ENCODE measurements at regions not wholly inside any gene's neighbourhood (a gene's known extent, or its start where the extent isn't known, plus 50 kb on each side); places are given as distances from the start of the nearest gene placed in this dataset.
"Not testable (repeated sequence)": the region's sequence is repeated elsewhere in the genome, so short reads cannot be mapped to it uniquely, and the experiment has no call there.

DNA sequence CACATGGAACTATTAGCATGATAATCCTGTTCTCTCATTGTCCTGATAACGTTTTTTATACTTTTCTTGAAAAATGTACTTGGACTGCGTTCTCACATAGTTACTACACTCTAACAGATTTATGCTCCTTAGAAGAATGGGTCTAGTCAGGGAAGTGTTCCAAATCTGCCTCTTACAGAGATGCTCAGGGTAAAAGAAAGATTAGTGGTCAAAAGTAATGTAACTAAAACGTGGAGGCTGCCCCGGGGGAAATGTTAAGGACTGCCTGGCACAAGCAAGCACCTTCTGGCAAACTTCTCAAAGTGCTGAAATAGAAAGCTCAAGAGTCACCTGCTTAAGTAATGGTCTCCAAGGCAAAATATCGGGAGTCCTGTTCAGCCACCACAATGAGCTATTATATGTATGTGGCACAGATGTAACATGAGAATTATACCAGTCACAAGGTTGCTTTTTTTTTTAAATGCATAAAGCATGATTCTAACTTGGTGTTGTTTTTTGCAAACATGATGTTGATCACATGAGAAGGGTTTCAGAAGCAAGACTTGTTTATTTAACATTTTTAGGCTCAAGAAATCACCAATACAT lies 244.5 kb upstream of the JARID2 start:
- no peak for DNase-seq

DNA sequence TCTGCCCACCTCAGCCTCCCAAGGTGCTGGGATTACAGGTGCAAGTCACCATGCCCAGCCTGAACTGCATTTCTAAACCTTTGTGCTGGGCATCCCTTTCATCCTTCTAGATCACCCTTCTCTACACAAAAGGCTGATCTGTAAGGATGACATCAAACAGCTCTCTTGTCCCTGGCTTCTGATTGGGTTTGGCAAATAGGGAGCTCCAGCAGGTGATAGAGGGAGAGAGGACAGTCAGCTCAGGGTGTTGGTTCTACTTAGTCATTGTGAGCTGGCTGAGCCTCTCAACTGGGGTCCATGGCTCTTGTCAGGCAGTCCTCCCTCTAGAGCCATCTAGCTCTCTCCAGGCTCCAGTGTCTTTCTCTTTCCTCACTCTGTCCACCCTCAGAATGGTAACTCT lies 237.6 kb upstream of the JARID2 start:
- no peak for DNase-seq

DNA sequence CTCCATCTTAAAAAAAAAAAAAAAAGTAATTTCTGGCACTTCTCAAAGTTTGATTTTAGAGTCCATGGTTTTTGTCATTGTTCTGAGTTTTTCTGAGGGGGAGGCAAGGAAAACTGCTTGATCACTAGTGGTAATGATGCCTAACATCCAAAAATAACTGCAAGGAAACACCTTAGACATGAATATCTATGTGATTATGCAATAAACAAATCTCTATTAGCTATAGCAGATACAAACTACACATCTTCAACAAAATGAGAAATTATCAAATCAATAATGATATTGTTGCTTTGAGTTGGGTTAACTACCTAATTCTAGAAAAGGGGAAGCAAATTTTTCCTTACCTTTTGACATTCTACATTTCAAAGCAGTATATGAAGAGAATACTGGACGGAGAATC lies 230.9 kb upstream of the JARID2 start:
- DNase-seq, result no peak

DNA sequence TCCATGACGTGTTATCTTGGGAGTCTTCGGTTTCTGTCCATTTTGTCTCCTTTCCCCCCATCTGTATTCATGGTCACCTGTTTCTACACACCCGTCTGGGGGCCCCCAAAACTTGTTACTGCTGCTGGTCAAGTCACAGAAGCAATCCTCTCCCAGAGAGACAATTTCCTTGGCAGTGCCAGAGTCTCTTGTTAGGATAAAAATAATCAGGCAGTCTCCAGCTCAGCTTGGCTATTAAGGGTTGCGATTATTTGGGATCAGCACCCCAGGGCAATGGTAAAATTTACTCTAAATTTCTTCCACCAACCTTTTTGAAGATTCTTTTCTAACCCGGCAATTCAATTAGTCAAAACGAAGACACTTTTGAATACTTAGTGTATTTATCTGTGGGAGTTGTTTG lies 229.1 kb upstream of the JARID2 start:
- DNase-seq, result no peak

DNA sequence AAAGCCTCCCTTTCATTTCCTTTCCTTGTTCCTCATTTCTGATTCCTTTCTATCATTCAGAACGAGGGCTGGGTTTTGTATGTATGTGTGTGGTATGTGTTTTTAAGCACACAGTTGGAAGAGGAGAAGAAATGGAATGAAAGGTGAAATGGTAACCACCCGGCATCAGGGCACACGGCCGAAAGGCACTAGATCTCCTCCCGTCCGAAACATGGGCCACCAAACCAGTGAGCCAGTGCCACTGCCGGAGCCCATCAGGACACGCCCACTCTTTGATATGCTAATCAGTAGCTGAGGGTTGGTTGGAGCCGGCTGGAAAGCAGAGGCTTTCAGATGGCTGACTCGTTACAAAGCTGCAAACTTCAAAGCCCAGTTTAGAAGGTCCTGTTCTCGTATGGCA lies 228.6 kb upstream of the JARID2 start:
- peak; percentile 9 for DNase-seq

DNA sequence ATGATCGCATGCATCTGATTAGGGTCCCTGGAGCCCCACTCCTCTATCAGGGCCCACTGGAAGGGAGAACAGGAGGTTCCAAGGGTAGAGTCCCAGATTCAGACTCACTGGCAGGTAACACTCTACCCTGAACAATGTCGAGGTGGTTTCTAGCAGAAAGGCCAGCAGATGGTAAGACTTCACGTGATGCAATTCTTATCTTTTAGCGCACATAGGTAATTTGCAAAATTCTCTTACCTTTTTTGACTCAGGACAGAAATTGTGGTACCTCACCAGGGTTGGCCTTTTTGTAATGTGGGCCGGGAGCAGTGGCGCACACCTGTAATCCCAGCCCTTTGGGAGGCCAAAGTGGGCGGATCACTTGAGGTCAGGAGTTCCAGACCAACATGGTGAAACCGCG lies 228.1 kb upstream of the JARID2 start:
- no peak for DNase-seq

DNA sequence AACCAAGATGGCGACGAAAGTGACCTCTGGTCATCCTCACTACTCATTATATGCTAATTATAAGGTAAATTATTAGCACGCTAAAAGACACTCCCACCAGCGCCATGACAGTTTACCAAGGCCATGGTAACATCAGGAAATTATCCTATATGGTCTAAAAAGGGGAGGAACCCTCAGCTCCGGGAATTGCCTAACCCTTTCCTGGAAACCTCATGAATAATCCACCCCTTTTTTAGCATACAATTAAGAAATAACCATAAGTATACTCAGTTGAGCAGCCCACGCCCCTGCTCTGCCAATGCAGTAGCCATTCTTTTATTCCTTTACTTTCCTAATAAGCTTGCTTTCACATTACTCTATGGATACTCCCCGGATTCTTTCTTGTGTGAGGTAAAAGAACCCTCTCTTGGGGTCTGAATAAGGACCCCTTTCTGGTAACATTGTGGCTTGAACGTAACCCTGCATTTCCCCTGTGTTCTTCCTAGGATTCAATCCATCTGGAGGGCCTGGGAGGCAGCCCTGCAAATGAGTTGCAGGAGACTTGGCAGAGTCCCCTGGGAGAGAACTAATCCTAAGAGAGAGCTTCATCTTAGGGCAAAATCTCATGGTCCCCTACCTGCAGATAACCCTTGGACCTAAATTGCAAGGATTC lies 225.6 kb upstream of the JARID2 start:
- DNase-seq, result no peak

DNA sequence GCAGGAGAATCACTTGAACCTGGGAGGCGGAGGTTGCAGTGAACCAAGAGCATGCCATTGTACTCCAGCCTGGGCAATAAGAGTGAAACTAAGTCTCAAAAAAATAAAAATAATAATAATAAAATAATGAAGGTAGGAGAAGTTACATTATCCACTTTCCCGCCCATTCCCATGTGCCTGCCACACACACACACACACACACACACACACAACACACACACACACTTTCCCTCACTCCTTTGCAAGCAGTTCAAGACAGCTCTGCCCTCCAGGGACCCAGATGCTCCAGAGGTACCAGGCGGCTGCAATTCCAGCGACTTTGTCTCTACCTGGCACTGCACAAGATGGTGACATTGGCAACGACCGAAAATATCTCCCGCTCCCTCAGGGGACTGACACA lies 224.8 kb upstream of the JARID2 start:
- DNase-seq, result no peak

DNA sequence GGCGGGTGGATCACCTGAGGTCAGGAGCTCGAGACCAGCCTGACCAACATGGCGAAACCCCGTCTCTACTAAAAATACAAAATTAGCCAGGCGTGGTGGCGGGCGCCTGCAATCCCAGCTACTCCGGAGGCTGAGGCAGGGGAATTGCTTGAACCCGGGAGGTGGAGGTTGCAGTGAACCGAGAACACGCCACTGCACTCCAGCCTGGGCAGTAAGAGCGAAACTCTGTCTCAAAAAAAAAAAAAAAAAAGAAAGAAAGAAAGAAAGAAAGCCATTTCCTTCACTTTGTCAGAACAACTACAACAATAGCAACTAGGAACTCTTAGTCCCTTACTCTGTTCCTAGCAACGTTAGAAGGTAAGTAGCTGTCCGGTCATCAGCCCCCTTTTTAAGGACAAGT lies 222.9 kb upstream of the JARID2 start:
- DNase-seq, result not testable (repeated sequence)

DNA sequence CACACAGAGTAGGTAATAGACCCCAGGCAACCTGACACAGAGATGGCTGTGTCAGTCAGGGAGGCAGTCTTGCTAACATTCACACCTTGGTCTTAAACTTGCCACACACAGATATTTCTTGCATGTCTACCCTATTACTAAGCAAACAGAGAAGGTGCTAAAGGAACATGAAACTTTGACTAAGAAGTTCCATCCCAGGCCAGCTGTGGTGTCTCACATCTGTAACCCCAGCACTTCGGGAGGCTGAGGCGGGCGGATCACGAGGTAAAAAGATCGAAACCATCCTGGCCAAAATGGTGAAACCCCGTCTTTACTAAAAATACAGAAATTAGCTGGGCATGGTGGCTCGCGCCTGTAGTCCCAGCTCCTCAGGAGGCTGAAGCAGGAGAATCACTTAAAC lies 222.4 kb upstream of the JARID2 start:
- peak; percentile 4 for DNase-seq

DNA sequence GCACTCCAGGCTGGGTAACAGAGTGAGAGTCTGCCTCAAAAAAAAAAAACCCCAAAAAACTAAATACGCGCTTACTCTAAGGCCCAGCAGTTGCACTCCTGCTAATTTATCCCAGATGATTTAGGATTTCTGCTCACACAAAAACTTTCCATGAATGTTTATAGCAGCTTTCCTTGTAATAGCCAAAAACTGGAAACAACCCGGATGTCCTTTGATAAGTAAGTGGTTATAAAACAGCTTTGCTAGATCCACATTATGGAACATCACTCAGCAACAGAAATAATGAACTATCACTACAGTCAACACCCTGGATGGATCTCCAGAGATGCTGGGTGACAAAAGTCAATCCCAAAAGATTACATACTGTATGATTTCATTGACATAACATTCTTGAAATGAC lies 220.4 kb upstream of the JARID2 start:
- no peak for DNase-seq

DNA sequence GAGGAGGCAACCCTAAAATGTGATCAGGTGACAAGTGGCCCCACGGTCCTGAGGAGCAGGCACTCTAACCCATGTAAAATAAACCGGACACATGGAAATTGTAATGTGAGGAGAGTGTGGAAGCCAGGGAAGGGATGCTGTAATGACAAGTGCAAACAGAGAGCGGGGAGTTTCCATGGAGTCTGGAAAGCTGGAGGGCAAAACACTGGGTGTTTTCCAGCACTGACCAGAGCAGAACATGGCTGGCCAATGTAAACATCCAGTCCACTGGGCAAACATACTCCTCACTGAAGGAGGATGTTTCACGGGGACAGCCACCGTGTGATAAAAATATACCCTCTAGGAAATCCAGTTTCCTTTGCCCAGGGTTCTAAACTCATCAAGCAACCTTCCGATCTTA lies 219.0 kb upstream of the JARID2 start:
- DNase-seq, result no peak

DNA sequence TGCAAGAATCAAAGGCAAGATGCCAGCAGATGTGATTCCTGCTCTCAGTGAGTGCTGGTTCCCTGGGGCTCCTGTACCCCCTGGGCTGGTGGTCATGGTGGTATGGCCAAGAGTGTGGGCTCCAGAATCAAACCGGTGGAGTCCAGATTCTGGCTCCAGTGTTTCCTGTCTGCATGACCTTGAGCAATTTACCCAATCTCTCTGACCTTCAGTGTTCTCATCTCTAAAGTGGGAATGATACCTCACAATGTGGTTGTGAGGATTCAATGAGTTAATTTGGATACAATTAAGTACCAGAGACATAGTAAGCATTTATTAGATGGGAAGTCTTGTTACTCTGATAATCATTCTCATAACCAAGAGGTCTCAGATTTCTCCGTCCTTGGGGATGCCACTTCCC lies 218.4 kb upstream of the JARID2 start:
- no peak for DNase-seq

DNA sequence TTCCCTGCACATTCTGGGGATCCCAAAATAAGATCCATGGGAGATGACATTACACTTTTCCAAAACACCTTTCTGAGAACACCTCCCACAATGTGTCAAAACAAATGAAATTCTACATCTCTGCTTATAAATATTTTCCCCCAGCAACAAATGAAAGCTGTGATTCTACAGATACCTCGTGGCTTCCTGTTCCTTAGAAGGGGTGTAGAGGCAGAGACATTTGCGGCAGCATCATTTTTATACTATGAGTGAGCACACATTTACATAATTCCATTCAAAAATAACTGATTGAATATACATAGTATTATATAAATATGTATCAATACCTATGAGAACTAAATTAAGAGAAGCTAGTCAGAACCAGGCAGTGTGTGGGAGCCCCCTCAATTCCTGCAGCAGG lies 213.9 kb upstream of the JARID2 start:
- DNase-seq, result no peak

DNA sequence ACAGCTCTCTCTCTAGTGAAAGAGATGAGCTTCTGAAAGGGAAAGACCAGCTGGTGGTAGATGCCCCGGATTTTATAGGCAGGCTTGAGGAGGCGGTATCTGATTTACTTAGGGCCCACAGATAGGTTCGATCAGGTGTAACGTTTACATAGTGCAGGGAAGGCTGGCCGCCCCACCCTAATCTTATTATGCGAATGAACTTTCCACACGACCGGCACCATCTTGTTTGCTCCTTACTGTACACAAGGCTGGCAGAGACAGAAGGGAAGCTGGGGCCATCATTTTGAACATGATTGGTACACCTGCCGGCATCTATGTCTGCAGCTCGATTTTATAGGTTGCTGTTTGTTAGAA lies 212.0 kb upstream of the JARID2 start:
- DNase-seq, result no peak

DNA sequence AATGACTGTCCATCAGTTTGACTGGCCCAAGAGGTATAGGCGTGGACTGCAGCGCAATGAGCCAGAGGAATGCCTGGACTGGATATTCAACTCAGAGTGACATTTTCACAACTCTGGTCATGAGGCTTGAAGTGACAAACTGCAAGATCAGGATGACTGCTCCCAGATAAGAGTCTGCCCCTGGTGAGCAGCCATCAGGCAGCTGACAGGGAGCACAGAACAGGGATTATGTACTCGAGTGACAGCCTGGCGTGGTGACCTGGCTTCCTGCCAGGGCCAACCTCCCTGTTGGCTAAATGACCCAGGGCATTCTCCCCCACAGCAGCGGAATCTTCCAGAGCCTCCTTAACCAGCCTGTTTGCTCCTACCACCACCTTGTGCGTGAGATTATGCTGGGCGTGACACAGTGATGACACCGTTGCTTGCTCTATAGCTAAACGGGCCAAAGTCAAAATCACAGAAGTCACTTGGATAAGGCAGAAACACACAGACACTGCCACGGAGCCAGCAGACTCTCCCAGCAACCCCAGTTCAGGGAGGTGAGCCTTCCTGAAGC lies 209.1 kb upstream of the JARID2 start:
- DNase-seq, result no peak

DNA sequence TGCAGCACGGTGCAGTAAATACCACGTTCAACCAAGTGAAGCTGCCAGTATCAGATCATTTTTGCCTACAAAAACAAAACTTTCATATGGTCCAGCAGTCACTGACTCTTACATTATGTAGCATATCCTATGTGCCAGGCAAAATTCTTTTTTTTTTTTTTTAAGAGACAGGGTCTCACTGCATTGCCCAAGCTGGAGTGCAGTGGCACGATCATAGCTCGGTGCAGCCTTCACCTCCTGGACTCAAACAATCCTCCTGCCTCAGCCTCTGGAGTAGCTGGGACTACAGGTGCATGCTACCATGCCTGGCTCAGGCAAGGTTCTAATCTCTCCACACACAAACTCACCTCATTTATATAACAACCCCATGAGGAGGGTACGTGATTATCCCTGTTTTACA lies 208.6 kb upstream of the JARID2 start:
- DNase-seq, result no peak

DNA sequence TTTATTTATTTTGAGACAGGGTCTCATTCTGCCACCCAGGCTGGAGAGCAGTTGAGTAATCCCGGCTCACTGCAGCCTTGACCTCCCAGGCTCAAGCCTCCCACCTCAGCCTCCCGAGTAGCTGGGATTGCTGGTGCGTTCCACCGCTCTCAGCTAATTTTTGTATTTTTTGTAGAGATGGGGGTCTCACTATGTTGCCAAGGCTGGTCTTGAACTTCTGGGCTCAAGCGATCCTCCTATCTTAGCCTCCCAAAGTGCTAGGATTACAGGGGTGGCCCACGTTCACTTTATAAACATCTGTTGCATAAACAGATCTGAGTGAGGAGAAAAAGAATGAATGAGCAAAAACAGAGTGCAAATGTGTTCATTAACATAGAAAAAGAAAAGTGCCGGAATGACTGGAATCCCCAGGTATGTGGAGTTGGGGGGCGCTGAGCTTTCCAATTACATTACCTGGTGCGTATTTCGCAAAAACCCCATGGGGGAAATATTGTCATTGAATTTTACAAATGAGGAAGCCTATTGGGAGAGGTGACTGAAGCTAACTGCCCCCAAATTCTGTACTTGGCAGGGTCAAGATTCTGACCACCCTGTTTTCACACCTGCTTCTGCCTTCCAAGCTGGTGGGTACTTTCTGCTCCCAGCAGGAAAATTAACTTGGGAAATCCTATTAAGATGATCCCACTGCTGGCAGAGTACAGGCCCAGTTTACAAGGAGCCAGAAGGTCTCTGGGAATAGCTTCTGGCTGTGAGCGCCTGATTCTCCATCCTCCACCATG lies 207.7 kb upstream of the JARID2 start:
- no peak for DNase-seq

DNA sequence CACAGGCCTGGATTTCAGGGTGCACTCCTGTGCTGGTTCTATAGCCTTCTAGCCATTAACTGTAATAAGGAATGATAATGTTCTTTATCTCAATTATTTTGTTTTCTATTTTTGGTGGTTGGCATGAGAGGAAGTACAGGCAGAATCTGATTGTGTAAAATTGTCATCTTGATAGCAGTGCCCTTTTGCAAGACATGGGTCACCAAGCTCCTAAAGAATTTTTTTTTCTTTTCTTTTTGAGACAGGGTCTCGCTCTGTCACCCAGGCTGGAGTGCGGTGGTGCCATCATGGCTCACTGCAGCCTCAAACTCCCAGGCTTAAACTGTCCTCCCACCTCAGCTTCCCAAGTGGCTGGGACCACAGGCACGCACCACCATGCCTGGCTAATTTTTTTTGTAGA lies 206.7 kb upstream of the JARID2 start:
- no peak for DNase-seq

DNA sequence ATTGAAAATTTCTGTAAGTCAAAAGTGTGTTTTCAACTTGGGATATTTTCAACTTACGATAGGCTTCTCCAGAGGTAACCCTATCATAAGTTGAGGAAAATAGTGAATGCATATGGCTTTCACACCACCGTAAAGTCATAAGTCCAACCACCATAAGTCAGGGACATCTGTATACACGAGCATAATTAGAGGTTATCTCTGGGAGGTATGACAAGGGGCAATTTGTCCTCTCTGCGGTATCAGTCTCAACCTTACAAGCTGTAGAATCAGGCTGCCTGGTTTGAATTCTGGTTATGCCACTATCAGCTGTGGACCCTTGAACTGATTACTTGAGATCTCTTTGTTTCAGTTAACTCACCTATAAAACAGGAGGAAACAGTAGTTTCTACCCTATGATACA lies 202.9 kb upstream of the JARID2 start:
- no peak for DNase-seq

DNA sequence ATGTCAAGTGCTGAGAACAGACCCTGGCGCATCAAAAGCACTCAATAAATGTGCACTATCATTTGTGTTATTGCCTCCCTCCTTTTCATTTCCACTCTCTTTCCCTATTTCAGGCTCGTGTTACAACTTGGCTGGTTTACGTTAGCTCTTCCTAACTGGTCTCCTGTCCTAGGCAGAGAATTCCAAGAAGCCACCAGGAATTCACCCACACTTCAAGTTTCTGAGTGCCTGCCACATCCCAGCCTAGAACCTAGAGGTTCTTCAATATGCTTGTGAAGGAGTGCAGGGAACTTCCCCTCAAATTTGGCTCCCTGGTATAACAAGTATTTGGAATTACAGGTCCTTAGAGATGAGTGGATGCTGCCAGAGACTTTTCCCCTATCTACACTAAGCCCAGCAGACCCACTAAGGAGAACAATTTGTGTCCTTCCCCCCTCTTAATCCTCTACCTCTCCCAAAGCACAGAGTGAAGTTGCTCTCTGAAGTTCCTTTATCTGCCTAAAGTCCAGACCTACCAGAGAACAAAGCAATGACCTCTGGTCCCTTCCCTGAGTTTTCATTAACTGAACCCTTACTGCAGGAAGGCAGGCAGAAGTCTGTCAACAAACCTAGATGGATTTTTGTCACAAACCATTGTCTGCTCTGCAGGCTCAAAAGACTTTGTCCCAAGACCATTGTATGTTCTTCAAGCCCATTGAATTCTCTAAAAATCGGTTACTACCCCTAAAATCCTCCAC lies 201.6 kb upstream of the JARID2 start:
- no peak for DNase-seq

DNA sequence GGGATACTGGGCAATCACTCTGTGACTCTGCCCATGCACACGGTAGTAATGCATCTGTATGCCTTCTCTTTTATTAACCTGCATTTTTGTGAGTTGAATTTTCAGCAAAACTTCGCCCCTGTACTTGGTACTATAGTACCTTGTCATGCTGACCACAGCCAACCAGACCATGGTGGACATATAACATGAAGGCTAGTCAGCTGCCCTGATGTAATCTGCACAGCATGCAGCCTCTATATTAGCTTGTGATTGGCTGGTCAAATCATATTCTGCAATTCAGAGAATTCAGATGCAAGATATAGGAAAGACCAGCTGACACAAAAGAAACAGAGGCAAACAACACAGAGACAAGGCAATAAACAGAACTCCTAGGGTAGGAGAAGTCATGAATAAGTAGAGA lies 200.9 kb upstream of the JARID2 start:
- DNase-seq, result no peak

DNA sequence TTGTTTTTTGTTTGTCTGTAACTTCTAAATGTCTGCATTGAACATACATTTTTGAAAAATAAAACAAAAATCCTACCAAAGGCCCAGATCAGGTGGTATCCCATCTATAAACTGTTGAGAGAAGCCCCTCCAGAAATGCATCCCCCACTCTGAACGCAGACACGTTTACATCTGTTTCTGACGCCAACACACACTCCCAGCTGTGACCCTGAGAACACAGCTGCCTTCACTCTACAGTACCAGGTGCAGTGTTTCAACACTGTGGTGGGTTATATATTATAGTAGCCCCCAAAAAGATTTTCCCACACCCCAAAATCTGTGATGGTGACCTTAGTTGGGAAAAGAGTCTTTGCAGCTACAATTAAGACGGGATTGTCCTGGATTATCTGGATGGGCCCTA lies 199.1 kb upstream of the JARID2 start:
- DNase-seq, result no peak

DNA sequence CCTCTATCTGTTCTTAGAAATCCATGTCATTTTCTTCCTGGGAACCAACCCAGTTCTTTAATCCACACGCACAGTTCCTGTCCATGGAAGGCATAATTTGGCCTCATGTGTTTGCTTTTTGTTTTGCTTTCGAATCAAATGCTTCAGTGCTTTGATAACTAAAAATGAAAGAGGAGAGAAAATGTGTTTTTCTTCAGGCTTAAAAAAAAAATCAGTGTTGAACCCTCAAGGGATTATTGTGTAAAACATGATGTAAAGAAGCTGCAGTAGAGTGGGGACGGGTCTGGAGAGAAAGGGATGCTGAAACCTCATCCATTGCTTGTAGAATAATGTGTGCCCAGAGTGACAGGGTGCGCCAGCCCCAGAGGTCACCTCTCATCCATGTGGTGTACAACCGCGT lies 197.5 kb upstream of the JARID2 start:
- no peak for DNase-seq
